ENCODE measurements at regions not wholly inside any gene's neighbourhood (a gene's known extent, or its start where the extent isn't known, plus 50 kb on each side); places are given as distances from the start of the nearest gene placed in this dataset.
A peak's percentile ranks its signal among the peaks of the same experiment; 100 is the strongest.
"Not testable (repeated sequence)": the region's sequence is repeated elsewhere in the genome, so short reads cannot be mapped to it uniquely, and the experiment has no call there.

DNA sequence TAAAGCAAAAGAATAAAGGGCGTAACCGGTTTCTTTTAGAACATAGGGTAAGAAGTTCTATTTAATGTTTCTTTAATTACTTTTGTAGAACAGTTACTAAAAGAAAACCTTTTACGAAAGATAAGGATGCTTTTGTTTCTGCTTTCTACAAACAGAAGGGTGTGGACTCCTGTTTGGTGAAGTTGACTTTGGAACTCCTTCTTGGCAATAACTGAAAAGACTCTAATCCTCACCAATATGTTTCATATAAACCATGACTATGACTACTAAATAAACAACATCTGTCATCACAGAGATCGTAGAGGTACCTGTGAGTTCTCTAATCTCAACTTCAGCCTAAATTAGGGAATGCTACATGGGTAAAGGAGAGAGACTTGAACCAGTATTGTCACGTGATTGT lies 210.8 kb upstream of the FLRT2 start:
- DNase-seq (ENCODE audit: low spot score): no peak

DNA sequence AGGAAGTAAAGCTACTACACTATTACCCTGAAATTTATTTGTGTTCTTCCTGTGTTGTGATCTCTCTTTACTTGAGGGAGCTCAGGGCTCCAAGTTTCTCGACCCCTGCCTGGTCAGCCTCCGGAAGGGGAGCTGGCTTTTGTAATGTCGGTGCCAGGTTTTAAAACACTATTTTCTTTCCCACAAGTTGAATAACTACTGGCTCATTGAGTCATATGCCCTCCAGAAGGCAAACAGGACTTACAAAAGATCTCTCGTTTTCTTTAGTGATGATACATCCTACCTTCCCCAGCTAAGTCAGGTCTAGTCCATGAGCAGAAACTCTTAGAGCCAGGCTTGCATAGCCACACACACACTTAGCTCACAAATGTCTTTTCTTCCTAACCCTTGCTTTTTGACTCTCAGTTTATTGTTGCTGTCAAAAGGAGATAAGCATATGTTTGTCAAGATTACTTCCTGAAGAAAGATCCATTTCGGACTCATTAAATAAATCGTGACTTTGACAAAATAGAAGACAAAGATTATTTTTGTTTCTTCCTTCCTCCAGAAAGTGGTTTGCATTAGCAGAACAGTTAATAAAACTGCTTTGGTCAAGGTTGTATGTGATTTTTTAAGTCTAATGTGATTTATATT lies 209.8 kb upstream of the FLRT2 start:
- peak; percentile 18 for DNase-seq (ENCODE audit: low spot score)

DNA sequence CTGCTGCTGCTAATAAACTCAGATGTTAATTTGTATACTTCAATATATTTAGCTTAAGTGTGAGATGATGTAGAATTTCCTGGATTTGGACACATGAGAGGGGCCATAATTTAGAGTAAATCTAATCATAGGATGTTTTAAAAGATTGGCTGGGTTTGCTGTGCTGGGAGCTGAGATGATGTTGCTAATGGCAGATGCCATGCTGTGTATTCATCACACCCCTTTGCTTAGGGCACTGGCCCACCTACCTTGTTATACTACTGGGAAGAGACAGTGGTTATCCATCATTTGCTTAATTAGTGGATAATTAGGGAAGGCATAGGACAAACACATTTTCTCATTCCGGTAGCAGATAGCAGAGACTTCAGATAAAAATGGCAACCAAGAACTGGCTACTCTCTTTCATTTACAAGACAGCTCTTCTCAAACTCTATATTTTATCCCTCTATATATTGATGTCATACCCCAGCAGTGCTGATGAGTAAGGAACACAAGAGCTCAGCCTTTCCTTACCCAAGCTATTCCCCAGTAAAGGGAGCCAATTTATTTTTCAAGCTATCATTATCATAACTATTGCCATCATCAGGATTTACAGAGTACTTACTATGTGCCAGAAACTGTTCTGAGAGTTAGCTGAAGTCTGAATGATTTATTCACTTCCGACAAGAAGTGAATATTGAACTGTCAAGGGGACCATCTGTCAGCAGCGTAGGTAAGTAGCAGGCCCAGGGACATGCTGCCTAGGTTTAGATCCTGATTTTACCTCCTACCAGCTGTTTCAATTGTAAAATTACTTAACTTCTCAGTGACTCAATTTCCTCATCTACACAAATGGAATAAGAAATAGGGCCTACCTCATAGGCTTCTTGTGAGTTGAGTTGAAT lies 204.6 kb upstream of the FLRT2 start:
- DNase-seq (ENCODE audit: low spot score): no peak

DNA sequence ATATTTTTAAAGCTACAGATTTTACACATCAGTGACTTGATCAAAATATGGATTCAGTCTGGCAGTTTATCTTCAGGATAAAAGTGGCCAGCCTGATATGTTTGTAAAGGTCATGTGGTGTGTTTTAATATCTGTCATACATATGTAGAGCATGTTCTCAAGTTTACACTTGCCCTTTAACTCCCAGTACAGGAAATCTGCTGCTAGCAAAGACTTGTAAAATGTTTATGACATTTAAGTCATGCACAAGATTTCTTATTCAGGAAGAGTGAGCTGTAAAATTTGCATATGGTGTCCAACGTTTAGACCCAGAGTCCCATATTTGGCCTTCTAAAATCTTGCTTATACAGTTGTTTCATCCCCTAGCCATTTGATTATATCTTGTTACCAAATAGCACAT lies 197.5 kb upstream of the FLRT2 start:
- DNase-seq (ENCODE audit: low spot score): no peak

DNA sequence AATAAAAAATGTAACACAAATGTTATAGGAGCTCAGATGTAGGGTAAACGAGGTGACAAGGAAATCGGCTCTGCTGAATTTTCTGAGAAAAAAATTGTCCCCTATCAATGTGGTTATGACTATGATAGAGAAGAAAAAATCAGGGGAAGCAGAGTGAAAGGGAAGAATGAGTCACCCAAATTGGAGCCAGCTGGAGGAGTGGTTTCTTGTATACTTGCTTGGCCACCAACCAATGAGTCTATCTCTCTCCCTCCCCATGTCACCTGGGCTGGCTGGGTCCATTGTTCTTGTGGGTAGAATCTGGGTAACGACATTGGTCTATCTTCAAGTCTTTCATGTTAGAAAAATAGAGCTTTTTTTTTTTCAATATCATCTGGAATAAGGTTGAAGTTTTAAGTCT lies 196.6 kb upstream of the FLRT2 start:
- DNase-seq (ENCODE audit: low spot score): peak; percentile 30

DNA sequence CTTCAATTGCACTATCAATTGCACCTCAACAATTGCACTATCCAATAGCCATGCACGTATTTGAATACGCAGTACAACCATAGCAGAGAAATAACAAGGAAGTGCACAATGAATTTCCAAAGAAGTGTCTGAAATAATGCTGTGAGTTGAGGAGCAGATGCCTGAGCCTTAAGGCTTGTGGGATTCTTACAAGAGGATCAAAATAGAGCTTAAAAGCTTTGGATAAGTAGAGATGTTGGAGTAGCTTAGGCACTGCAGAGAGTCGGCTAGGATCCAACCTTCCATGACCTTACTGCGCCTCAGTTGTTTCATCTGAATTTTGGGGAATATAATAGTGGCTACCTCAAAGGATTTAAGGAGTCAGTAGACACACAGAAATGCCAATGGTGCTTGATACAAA lies 196.1 kb upstream of the FLRT2 start:
- DNase-seq (ENCODE audit: low spot score): no peak

DNA sequence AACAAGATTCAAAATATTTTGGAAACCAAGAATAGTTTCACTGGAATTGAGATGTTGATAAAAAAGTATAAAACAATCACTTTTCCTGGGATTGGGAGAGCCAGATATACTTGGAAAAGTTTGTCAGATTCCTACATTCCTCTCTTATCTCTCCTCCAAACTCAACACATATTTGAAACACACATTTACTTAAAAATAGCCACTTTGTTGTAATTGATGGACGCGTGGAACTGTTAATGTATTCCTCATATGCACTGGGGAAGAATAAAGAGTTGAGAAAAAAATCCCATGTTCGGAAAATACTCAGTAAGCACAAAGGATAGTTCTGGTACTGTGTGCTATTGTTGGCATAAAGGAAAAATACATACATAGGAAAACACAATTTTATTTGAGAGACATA lies 195.6 kb upstream of the FLRT2 start:
- no peak for DNase-seq (ENCODE audit: low spot score)

DNA sequence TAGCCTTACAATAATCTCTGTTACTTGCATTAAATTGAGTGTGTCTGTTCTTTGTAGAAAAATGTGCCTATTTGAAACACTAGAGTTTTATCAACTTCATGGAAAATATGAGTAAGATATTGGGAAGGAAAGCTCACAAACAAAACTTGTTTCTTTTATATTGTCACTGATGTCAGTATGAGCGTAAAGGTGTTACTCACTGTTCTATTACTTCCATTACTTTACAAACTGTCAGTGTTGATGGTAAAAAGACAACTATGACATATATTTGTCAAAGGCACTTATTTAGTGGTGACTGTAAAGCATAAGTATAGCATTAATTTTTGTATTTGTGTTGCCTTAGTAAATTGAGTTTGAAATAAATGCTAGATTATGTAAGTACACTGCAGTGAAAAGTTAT lies 193.7 kb upstream of the FLRT2 start:
- DNase-seq (ENCODE audit: low spot score): no peak

DNA sequence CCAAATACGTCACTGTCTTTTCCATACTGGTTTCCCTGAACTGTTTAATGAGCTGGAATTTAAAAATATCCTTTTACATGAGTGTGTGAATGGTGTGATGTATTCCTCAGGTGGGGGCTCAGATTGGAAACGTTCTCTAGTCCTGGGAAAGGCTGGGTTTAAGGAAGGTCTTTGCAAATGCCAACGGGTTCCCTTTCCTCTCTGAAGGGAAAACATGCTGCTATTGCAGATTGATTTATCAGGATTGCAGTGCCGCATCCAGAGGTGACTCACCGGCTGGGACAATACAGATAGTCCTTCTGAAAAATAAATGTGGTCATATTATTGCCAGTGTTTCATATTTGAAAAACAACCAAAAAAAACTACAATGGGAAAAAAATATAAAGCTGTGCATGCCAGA lies 193.1 kb upstream of the FLRT2 start:
- no peak for DNase-seq (ENCODE audit: low spot score)

DNA sequence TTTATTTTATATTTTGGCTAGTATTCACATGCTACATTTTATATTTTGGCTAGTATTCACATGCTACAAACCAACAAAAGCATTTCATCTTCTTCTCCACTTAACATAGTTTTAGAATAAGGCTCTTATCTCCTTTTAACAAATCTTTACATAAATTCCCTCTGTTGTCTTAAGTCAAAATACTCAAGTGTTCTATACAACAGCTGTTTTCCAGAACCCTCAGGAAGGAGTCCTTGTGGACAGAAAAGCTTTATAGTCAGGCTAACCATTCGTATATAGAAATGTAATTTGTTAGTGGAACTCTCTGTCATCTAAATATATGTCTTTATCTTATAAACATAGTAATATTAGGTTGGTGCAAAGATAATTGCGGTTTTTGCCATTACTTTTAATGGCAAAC lies 191.0 kb upstream of the FLRT2 start:
- no peak for DNase-seq (ENCODE audit: low spot score)

DNA sequence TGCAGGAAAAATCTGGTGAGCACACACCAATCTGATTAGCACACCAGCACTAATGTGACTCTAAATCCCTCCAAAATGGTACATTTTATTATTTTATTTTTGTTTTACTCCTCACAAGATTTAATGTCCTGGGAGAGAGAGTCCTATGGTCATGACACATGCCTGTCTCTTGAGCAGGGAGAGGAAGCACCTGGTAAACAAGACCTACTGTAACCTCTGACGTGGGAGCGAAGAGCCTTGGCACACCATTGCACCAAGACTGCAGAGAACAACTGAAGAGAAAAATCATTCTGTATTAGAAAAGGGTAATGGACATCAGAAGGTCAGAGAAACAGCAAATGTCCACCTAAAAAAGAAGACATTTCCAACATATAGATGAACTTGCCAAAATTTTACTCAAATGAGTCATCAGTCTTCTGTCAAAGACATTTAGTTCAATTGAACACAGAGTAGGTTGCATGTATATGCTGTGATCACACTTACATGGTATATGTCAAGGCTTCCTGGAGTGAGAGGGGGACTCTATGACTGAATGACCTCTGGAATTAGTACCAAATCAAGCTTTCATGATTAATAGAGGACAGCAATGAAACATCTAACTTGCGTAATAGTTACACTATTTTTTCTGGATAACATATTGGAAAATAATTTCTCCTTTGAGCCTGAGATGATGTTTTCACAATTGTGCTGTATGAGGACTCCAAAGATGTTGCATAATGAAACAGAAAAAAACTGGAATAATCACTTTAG lies 186.9 kb upstream of the FLRT2 start:
- DNase-seq (ENCODE audit: low spot score): no peak

DNA sequence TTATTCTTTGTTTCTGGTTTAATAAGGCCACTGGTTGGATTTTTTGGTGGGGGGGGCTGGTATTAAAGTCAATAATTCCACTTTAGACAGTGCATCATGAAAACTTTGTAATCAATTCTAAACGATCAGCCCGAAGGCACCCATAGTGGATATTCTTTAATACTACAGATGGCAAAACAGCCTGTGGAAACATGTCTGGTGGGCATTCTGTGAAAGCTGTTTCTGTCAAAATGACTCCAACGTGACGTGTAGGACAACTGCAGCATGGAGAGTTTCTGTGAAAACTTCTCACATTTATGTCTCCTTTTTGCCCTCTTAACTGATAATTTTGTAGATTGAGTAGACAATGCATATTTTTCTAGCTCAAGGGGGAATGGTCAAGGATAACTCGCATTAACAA lies 185.8 kb upstream of the FLRT2 start:
- DNase-seq (ENCODE audit: low spot score): no peak

DNA sequence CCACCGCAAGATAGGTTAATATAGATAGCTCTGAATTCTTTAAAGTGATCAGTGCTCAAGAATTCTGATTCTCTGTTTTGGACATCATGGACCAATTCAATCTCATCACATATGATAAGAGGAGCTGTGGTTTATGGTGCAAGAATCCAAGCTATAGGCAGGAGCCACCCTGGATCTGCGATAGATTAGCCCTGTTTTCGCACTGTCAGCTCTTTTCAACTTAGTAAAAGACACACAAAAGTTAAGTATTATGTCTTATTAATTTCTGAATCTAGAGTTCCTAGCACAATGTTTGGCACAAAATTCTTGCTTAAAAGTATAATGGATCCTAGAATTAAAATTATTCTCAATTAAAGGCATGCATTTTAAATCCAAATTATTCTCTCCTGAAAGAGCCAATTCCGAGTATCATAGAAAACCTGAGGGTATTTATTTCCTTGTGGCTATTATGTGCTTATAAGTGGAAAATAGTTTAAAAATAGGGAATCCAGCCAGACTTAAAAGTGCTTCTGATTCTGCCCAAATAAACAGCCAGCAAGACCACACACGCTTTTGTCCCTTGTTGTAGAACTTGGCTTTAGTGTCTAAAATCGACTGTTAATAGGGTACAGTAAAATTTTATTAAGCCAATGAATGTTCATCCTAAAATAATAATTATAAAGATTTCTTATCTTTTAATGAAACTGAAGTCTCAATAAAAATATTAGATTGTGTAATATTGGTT lies 184.9 kb upstream of the FLRT2 start:
- no peak for DNase-seq (ENCODE audit: low spot score)

DNA sequence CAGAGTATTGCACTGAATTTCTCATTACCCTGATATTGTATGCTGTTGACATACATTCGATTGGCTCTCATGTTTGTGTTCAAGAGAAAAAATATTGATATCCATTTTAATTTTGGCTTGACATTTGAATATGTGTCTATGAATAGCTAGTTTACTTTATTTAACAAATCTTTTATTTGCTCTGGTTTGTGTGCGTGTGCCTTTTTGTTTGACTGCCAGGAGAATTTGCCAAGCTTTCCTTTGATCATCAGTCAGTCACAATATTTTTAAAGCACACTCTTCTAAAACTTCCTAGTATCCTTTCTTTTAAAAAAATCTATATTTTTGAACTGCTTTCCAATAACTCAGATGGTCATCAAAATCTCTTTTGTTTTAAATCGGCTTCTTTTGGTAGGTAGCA lies 179.3 kb upstream of the FLRT2 start:
- DNase-seq (ENCODE audit: low spot score): no peak

DNA sequence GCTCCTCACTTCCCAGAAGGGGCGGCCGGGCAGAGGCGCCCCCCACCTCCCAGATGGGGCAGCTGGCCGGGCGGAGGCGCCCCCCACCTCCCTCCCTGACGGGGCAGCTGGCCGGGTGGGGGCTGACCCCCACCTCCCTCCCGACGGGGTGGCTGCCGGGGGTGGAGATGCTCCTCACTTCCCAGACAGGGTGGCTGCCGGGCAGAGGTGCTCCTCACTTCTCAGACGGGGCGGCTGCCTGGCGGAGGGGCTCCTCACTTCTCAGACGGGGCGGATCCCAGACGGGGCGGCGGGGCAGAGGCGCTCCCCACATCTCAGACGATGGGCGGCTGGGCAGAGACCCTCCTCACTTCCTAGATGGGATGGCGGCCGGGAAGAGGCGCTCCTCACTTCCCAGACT lies 177.4 kb upstream of the FLRT2 start:
- not testable (repeated sequence) for DNase-seq (ENCODE audit: low spot score)

DNA sequence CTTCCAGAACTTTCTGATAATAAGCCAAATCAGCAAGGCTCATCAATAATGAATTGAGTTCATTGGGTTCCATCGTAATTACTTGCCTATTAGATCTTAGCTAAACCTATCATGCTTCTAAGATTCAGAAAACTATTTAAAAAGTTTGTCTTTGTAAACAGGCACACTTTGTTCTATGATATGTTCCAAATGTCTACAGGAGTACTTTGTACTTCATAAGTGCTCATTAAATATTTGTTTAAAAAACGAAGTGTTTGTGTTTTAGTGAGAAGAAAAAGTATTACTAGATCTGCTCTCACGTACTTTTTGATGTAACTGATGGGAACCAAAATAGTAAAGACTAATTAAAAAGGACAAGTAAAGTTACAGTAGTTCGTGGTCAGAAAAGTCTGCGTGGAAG lies 172.8 kb upstream of the FLRT2 start:
- no peak for DNase-seq (ENCODE audit: low spot score)

DNA sequence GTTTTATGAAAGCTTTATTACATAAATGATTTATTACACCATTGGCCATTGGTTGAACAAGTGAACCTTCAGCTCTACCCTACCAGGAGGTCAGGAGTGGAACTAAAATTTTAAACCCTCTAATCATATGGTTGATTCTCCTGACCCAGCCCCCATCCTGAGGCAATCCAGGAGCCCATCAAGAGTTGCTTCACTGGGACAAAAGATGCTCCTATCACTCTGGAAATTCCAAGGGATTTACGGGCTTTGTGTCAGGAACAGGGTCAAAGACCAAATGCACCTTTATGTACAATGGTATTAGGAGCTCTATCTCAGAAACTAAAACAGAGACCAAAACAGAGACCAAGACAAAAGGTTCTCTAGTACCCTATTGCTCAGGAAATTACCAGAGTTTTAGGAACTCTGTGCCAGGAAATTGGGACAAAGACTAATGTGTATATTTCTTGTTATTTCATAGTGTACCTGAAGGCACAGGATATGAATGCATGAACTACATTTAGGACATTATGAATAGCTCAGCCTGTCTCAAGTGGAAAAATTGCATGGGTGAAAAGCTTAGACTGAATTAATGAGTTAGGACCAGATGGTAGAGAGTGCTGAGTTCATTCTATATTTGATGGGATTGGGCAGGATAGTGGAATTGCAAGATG lies 171.7 kb upstream of the FLRT2 start:
- DNase-seq (ENCODE audit: low spot score): no peak

DNA sequence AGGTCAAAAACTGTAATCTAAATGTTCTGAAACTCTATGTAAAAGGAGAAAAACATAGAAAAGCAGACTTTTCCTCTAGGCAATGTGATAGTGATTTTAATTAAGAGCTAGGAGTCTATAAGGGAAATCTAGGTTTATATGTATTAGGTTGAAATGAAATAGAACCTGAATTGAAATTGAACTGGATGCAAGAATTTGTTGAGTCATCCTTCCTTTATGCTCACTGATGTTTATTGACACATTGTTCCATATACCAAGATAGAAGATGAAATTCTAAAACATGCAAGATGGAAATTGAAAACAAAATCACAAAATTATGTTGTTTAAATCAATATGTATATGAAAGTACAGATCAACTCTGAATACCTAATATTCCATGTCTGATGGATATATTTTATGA lies 170.4 kb upstream of the FLRT2 start:
- DNase-seq (ENCODE audit: low spot score): no peak

DNA sequence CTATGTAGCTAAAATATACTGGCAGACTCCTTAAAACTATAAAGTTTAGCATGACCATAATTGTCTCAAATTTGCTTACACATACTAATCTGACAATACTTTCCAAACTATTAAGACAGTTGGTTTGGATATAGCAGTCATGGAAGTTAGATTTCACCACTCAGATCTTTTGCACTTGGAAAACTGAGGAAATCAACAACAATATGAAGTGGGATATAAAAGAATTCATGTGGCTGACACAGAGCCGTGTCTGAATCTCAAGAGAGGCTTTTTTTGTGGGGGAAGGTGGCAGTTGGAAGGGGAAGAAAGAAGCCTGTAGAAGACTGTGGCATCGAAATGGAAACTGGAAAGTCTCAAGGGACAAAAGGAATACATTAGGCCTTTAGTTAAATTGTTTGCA lies 166.6 kb upstream of the FLRT2 start:
- DNase-seq (ENCODE audit: low spot score): no peak

DNA sequence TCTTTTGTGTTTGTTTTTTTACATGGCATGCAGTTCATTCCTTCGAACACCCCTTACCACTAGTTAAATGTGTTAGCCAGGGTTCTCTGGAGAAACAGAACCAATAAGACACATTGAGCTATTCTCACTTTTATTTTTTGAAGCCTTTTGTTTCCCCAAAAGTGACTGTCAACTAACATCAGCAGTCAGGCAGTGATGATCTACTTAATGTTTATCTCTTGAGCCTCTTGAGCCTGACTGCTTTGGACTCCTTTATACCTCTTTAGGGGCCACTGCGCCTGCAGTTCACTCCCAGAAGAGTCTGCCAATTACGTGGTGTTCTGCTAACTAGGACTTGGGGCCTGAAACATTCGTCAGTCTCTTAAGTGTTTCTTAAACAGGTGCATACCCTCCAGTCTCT lies 163.7 kb upstream of the FLRT2 start:
- no peak for DNase-seq (ENCODE audit: low spot score)

DNA sequence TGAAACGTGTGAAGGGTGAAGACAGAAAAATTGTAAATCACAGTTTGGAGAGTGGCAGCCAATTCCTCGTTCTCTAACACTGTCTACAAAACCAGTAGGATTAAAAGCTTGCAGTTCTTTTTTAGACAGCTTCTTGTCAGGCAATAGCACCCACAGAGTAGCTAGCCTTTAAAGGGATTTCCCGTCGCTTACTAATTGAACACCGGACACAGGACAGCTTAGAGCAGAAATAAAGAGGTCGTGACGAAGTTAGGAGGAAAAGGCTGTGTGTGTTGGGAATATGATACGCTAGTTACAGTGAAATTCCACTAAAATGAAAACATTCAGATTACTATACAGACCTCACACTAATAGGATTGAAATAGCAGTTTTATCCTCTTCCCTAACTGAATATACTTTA lies 149.1 kb upstream of the FLRT2 start:
- DNase-seq (ENCODE audit: low spot score): no peak

DNA sequence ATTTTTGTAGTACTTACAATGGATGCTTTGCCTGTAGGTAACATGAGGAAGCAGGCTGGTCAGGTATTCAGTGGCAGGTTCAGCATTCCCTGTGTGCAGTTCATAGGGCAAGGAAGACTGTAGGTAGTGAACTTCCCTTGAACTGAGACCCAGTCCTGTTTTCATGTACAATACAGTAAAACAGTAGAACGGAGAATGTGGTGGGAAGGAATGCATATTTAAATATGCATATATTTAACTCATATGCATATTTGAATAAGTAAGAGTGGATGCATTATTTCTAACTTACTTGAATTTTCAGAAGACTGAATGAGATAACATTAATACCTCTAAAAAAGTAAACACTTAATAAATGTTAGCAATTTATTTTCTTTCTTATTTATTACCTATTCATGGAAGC lies 147.6 kb upstream of the FLRT2 start:
- DNase-seq (ENCODE audit: low spot score): no peak
